Heart left ventricle (tissue), 16 donors: ENCODE measurements at regions not wholly inside any gene's neighbourhood (a gene's known extent, or its start where the extent isn't known, plus 50 kb on each side); places are given as distances from the start of the nearest gene placed in this dataset.

ENCODE experiments used
- ATAC-seq, 4 donors: fragments of 200-7000 bp; cut with Tn5 transposase; one replicate each; pipeline ENCODE4 v1.9.1; 2020 to 2022; ENCODE audit warnings: moderate library complexity in 4 of 4, mild to moderate bottlenecking in 3 of 4, moderate number of reproducible peaks in 1 of 4
- DNase-seq, 5 donors: peaks; one replicate each; pipeline ENCODE4 v3.0.0-alpha.2; 2020
- H3K27ac ChIP-seq, 12 donors: fragments of 200-600 bp; sonication (generic) in 4 of 12; one replicate each; pipeline versions ENCODE4 v1.5.0 to v1.8.0; 2016 to 2022; ENCODE audit warnings: mild to moderate bottlenecking in 2 of 12
- H3K27me3 ChIP-seq, 9 donors: fragments of 200-600 bp; sonication (generic) in 2 of 9; one replicate each; pipeline versions ENCODE4 v1.5.1 to v1.8.0; 2016 to 2022; ENCODE audit warnings: mild to moderate bottlenecking in 3 of 9
- H3K36me3 ChIP-seq, 9 donors: fragments of 200-600 bp; sonication (generic) in 2 of 9; one replicate each; pipeline versions ENCODE4 v1.5.0 to v1.8.0; 2018 to 2022; ENCODE audit warnings: mild to moderate bottlenecking in 2 of 9
- H3K4me1 ChIP-seq, 12 donors: fragments of 200-600 bp; sonication (generic) in 4 of 12; one replicate each; pipeline versions ENCODE4 v1.5.0 to v1.8.0; 2016 to 2022; ENCODE audit warnings: mild to moderate bottlenecking in 3 of 12
- H3K4me3 ChIP-seq, 12 donors: fragments of 200-600 bp; sonication (generic) in 4 of 12; one replicate each; pipeline versions ENCODE4 v1.5.0 to v1.8.0; 2017 to 2022; ENCODE audit warnings: mild to moderate bottlenecking in 9 of 12, moderate library complexity in 4 of 12
- H3K9me3 ChIP-seq, 12 donors: fragments of 200-600 bp; sonication (generic) in 4 of 12; one replicate each; pipeline versions ENCODE4 v1.5.0 to v1.8.0; 2016 to 2022; ENCODE audit warnings: mild to moderate bottlenecking in 1 of 12
- POLR2A ChIP-seq, 2 donors: fragments of 450-650 bp; IDR thresholded peaks; one replicate each; pipeline ENCODE4 v1.6.1; 2017; ENCODE audit warnings: antibody characterized with exemption in 2 of 2, mild to moderate bottlenecking in 2 of 2, moderate library complexity in 2 of 2
- whole genome bisulfite sequencing, 4 donors: extraction: QIAGEN DNeasy Blood & Tissue Kit in 2 of 4; methylation state at CpG; one replicate each; pipeline versions ENCODE4 v1.1.5 to v1.1.7; 2013 to 2018; 5-methylcytosine and 5-hydroxymethylcytosine counted together
- intact Hi-C, 10 donors: fragments of 100-400 bp; cut with DNase I; formaldehyde crosslinking; loops; one replicate each; pipeline versions ENCODE4 v1.11.1 to v1.14.2; 2022
- TF ChIP-seq, protein P1 (sequence below), 12 donors: fragments of 200-600 bp; sonication (generic) in 4 of 12; IDR thresholded peaks; one replicate each; pipeline versions ENCODE4 v1.5.0 to v1.8.0; 2018 to 2022; ENCODE audit warnings: antibody characterized with exemption in 12 of 12, mild to moderate bottlenecking in 5 of 12
- donor health status: ischemic (EF 13 %, LVEDD 7.1; RV severe dilation, severe dysfunction).
- donor health status: healthy with polysubstance abuse.
- donor health status: DM: no; HTN: yes; CAD: no.
- donor health status: DM: no; HTN: no; CAD: no.
- donor health status: ischemic (EF 25% LVEDD 6.9; RV normal size, moderate dysfunction).
- donor health status: ischemic (EF 25% LVEDD 5.7; RV mildly dilated, moderate dysfunction).
- donor health status: healthy.
- donor health status: DM: yes; HTN: yes; CAD: no.
- donor health status: ischemic (EF 35%, LVEDD 5.7; RV mildly dilated, moderate dysfunction).
- donor health status: nonischemic (EF 11% LVEDD 7.7; RV severe dilation, severe dysfunction).
- donor health status: DM: yes; HTN: yes; CAD: no.
- donor health status: PGD.
- donor health status: ischemic (EF 29% LVEDD 5.4; RV normal size, mild dysfunction).
- donor health status: nonischemic (EF 23%, LVEDD 6.1; RV moderate dilation, normal function).

DNA sequence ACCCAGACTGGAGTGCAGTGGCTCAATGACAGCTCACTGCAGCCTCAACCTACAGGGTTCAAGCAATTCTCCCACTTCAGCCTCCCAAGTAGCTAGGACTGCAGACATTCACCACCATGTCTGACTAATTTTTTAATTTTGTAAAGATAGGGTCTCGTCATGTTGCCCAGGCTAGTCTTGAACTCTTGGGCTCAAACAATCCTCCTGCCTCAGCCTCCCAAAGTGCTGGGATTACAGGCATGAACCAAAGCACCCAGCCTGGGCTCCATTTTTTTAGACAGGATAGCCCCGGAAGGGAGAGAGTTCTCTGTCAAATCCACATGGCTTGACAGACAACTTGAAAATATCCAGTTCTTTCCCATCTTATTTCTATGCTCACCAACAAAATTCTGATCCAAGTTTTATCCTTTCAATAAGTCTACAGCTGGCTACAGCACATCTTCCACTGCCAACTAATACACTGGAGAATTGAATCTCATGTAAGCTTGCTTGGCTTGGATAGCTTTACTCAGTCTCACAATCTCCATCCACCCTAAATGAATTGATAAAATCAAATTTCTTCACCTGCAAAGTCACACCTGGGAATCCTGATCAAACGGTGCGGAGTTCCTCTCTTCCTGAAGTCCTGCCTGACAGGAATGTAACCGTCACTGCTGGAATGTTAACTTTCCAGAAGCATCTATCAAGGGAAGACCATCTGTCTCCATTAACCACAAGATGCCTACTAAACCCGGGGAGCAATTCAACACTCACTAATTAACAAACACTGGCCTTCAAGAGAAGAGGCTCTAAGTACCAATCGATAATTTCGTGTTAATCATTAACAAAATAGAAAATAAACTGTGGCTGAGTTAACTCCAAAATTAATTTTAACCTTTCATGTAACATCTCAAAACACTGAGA, 239.7 kb upstream of the MKLN1 start:
- peaks cover 0 to 19% (median 9%) of the 10 kb centered on the region in 9 donors for H3K36me3 ChIP-seq
- WGBS, 4 donors, result 70 to 77% (median 74%) methylated on average over 8 of the region's 8 CpGs
- intact Hi-C loops, result no loop called here
- no peak overlapping the region for H3K27ac ChIP-seq
- DNase-seq (no peak), ATAC-seq (peak in 2 of 4 donors; percentile 36 to 46)
- H3K27me3 ChIP-seq, result no peaks in the 10 kb centered on the region
- no peak overlapping the region for H3K4me3 ChIP-seq
- H3K4me1 ChIP-seq, result peaks cover 0 to 78% (median 54%) of the 10 kb centered on the region in 12 donors
- TF ChIP-seq, protein P1, sequence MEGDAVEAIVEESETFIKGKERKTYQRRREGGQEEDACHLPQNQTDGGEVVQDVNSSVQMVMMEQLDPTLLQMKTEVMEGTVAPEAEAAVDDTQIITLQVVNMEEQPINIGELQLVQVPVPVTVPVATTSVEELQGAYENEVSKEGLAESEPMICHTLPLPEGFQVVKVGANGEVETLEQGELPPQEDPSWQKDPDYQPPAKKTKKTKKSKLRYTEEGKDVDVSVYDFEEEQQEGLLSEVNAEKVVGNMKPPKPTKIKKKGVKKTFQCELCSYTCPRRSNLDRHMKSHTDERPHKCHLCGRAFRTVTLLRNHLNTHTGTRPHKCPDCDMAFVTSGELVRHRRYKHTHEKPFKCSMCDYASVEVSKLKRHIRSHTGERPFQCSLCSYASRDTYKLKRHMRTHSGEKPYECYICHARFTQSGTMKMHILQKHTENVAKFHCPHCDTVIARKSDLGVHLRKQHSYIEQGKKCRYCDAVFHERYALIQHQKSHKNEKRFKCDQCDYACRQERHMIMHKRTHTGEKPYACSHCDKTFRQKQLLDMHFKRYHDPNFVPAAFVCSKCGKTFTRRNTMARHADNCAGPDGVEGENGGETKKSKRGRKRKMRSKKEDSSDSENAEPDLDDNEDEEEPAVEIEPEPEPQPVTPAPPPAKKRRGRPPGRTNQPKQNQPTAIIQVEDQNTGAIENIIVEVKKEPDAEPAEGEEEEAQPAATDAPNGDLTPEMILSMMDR (IDR thresholded peaks at IDR 0.05), result no peak
- TF ChIP-seq POLR2A (IDR thresholded peaks at IDR 0.05), result no peak
- no peaks in the 10 kb centered on the region for H3K9me3 ChIP-seq

DNA sequence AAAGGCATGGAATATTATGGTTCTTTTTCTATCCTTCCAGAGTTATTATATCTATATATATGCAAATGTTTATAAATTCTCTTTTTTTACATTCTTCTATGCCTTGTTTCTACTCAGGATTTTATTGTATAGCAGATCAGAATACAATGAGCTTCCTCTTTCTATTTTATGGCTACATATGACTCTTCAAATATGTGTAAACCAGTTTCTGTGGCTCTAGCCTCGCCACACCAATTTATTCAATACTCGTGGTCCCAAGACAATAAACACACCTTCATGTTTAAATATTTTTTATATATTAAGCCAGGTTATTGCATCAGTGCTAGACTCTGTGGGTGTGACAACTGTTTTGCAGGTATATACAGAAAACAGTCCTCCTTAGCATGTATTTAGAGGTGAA, 237.5 kb upstream of the MKLN1 start:
- no peak for ATAC-seq
- intact Hi-C loops, result no loop called here

DNA sequence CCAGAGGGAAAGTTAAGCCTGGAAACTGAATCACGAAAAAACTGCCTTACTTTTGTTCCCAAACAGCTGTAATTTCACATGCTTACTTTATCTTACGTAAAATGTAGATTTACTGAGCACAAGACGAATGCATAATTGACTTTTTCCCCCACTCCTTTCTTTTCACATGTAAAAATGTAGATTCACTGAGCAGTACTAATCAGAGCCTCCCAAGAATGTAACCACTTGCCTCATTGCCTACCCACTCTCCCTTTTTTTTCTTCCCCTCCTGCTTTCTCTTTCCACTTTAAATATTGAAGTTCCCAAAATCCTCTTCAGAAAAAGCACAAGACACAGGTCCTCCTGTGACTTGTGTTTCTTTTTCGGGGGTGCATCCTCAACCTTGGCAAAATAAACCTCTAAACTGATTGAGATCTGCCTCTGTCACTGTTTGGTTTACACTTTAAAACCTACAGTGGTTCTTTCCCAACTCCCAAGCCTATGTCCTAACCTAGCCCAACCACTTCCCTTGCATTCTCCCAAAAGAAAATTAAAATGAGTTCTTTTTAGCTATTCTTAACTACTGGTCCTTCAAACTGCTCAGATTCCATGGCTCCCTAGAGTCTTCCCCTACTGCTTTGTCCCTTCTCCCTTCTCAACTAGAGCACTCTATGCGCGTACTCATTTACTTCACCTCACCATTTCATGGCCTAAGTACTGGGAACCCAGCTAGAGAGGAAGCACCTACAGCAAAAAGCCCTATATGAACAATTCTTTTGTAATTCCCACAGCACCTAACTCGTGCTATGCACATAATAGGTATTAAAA, 236.6 kb upstream of the MKLN1 start:
- ATAC-seq (peak in 3 of 4 donors; percentile 17 to 24 (median 21)), DNase-seq (no peak)
- Histone ChIP-seq H3K36me3 (peaks cover 0 to 32% (median 19%) of the 10 kb centered on the region in 9 donors), H3K4me1 (peaks cover 5 to 82% (median 58%) of the 10 kb centered on the region in 12 donors), H3K27me3 (no peaks in the 10 kb centered on the region), H3K4me3 (no peak overlapping the region), H3K9me3 (no peaks in the 10 kb centered on the region), H3K27ac (peak overlapping the region in 1 of 12 donors; percentile 13)
- TF ChIP-seq, protein P1 (IDR thresholded peaks at IDR 0.05), result no peak
- TF ChIP-seq POLR2A (IDR thresholded peaks at IDR 0.05), result no peak
- 74 to 84% (median 75%) methylated on average over 7 of the region's 7 CpGs for WGBS, 4 donors
- intact Hi-C loops, result no loop called here

More for the DNA sequence above, 237.5 kb upstream of the MKLN1 start:
- no peak overlapping the region for H3K27ac ChIP-seq
- peaks cover 0 to 32% (median 19%) of the 10 kb centered on the region in 9 donors for H3K36me3 ChIP-seq
- H3K9me3 ChIP-seq, result no peaks in the 10 kb centered on the region
- WGBS, 4 donors, result 85 to 91% (median 88%) methylated on average over 2 of the region's 2 CpGs
- H3K4me1 ChIP-seq, result peaks cover 2 to 79% (median 56%) of the 10 kb centered on the region in 12 donors
- no peaks in the 10 kb centered on the region for H3K27me3 ChIP-seq
- H3K4me3 ChIP-seq, result no peak overlapping the region
- TF ChIP-seq, protein P1 (IDR thresholded peaks at IDR 0.05), result no peak
- no peak for TF ChIP-seq POLR2A (IDR thresholded peaks at IDR 0.05)
- DNase-seq, result no peak

DNA sequence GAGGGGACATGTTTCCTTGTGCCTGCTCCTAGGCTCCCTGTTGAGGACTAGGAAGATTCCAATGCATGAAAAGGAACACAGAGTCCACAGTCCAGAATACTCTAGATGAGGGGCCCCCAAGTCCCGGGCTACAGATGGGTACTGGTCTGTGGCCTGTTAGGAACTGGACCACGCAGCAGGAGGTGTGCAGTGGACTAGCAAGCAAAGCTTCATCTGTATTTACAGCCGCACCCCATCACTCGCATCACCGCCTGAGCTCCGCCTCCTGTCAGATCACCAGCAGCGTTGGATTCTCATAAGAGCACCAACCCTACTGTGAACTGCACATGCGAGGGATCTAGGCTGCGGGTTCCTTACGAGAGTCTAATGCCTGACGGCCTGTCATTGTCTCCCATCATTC, 233.0 kb upstream of the MKLN1 start:
- ATAC-seq, result peak in 2 of 4 donors; percentile 8 to 36
- Histone ChIP-seq H3K4me3 (no peak overlapping the region), H3K36me3 (peaks cover 0 to 36% (median 16%) of the 10 kb centered on the region in 9 donors), H3K4me1 (peaks cover 6 to 93% (median 72%) of the 10 kb centered on the region in 12 donors), H3K9me3 (no peaks in the 10 kb centered on the region), H3K27ac (no peak overlapping the region), H3K27me3 (no peaks in the 10 kb centered on the region)
- WGBS, 4 donors, result 91 to 96% (median 93%) methylated on average over 11 of the region's 11 CpGs
- no peak for DNase-seq
- TF ChIP-seq POLR2A (IDR thresholded peaks at IDR 0.05), result no peak
- TF ChIP-seq, protein P1 (IDR thresholded peaks at IDR 0.05), result no peak
- intact Hi-C loops, result no loop called here
